ENCODE measurements at regions not wholly inside any gene's neighbourhood (a gene's known extent, or its start where the extent isn't known, plus 50 kb on each side); places are given as distances from the start of the nearest gene placed in this dataset.
"Not testable (repeated sequence)": the region's sequence is repeated elsewhere in the genome, so short reads cannot be mapped to it uniquely, and the experiment has no call there.

- no peak for DNase-seq (ENCODE audit: low read depth)
- Histone ChIP-seq H3K4me1 (ENCODE audit: control insufficient read depth, insufficient read depth, low read length) (no peaks in the 10 kb centered on the region), H3K9ac (ENCODE audit: low read length) (no peak overlapping the region), H3K27me3 (replicated peaks; ENCODE audit: control insufficient read depth, insufficient read depth, low read length) (no peaks in the 10 kb centered on the region), H3K9me3 (ENCODE audit: control insufficient read depth, low read length) (no peaks in the 10 kb centered on the region), H3K36me3 (ENCODE audit: control insufficient read depth, insufficient read depth, low read length, severe bottlenecking) (no peaks in the 10 kb centered on the region), H3K4me3 (ENCODE audit: low read length) (no peak overlapping the region)
These were observed 215.3 kb downstream of the ANKRD30B start for GRCh38 chr18:14963246-14963645.

GRCh38 chr18:14964002-14964401 lies 216.0 kb downstream of the ANKRD30B start:
- no peaks in the 10 kb centered on the region for H3K4me1 ChIP-seq (ENCODE audit: control insufficient read depth, insufficient read depth, low read length)
- no peak overlapping the region for H3K4me3 ChIP-seq (ENCODE audit: low read length)
- no peak overlapping the region for H3K9ac ChIP-seq (ENCODE audit: low read length)
- H3K9me3 ChIP-seq (ENCODE audit: control insufficient read depth, low read length) = no peaks in the 10 kb centered on the region
- H3K36me3 ChIP-seq (ENCODE audit: control insufficient read depth, insufficient read depth, low read length, severe bottlenecking) = no peaks in the 10 kb centered on the region
- DNase-seq (ENCODE audit: low read depth) = no peak
- H3K27me3 ChIP-seq (replicated peaks; ENCODE audit: control insufficient read depth, insufficient read depth, low read length) = no peaks in the 10 kb centered on the region

- no peaks in the 10 kb centered on the region for H3K4me1 ChIP-seq (ENCODE audit: control insufficient read depth, insufficient read depth, low read length)
- H3K27me3 ChIP-seq (replicated peaks; ENCODE audit: control insufficient read depth, insufficient read depth, low read length) = no peaks in the 10 kb centered on the region
- DNase-seq (ENCODE audit: low read depth) = no peak
- no peaks in the 10 kb centered on the region for H3K36me3 ChIP-seq (ENCODE audit: control insufficient read depth, insufficient read depth, low read length, severe bottlenecking)
- H3K9ac ChIP-seq (ENCODE audit: low read length) = no peak overlapping the region
- no peak overlapping the region for H3K4me3 ChIP-seq (ENCODE audit: low read length)
- no peaks in the 10 kb centered on the region for H3K9me3 ChIP-seq (ENCODE audit: control insufficient read depth, low read length)
These were observed 216.4 kb downstream of the ANKRD30B start for GRCh38 chr18:14964406-14964805.

- H3K27me3 ChIP-seq (replicated peaks; ENCODE audit: control insufficient read depth, insufficient read depth, low read length); H3K9me3 ChIP-seq (ENCODE audit: control insufficient read depth, low read length); H3K4me1 ChIP-seq (ENCODE audit: control insufficient read depth, insufficient read depth, low read length); H3K36me3 ChIP-seq (ENCODE audit: control insufficient read depth, insufficient read depth, low read length, severe bottlenecking); H3K4me3 ChIP-seq (ENCODE audit: low read length); H3K9ac ChIP-seq (ENCODE audit: low read length); DNase-seq (ENCODE audit: low read depth): not testable (repeated sequence)
These were observed 217.0 kb downstream of the ANKRD30B start for GRCh38 chr18:14964976-14965375.

GRCh38 chr18:14965553-14965952 lies 217.6 kb downstream of the ANKRD30B start:
- DNase-seq (ENCODE audit: low read depth) = no peak
- Histone ChIP-seq H3K36me3 (ENCODE audit: control insufficient read depth, insufficient read depth, low read length, severe bottlenecking) (no peaks in the 10 kb centered on the region), H3K27me3 (replicated peaks; ENCODE audit: control insufficient read depth, insufficient read depth, low read length) (no peaks in the 10 kb centered on the region), H3K9ac (ENCODE audit: low read length) (no peak overlapping the region), H3K4me1 (ENCODE audit: control insufficient read depth, insufficient read depth, low read length) (no peaks in the 10 kb centered on the region), H3K9me3 (ENCODE audit: control insufficient read depth, low read length) (no peaks in the 10 kb centered on the region), H3K4me3 (ENCODE audit: low read length) (no peak overlapping the region)

- not testable (repeated sequence) for H3K36me3 ChIP-seq (ENCODE audit: control insufficient read depth, insufficient read depth, low read length, severe bottlenecking); H3K27me3 ChIP-seq (replicated peaks; ENCODE audit: control insufficient read depth, insufficient read depth, low read length); H3K4me3 ChIP-seq (ENCODE audit: low read length); H3K9ac ChIP-seq (ENCODE audit: low read length); H3K9me3 ChIP-seq (ENCODE audit: control insufficient read depth, low read length); DNase-seq (ENCODE audit: low read depth)
- peaks cover 13% of the 10 kb centered on the region for H3K4me1 ChIP-seq (ENCODE audit: control insufficient read depth, insufficient read depth, low read length)
These were observed 219.3 kb downstream of the ANKRD30B start for GRCh38 chr18:14967246-14967645.

- H3K27me3 ChIP-seq (replicated peaks; ENCODE audit: control insufficient read depth, insufficient read depth, low read length) = no peaks in the 10 kb centered on the region
- no peak for DNase-seq (ENCODE audit: low read depth)
- H3K9me3 ChIP-seq (ENCODE audit: control insufficient read depth, low read length) = no peaks in the 10 kb centered on the region
- no peak overlapping the region for H3K4me3 ChIP-seq (ENCODE audit: low read length)
- H3K36me3 ChIP-seq (ENCODE audit: control insufficient read depth, insufficient read depth, low read length, severe bottlenecking) = no peaks in the 10 kb centered on the region
- H3K9ac ChIP-seq (ENCODE audit: low read length) = no peak overlapping the region
- peaks cover 17% of the 10 kb centered on the region for H3K4me1 ChIP-seq (ENCODE audit: control insufficient read depth, insufficient read depth, low read length)
These were observed 221.5 kb downstream of the ANKRD30B start for GRCh38 chr18:14969500-14969899.

GRCh38 chr18:14970027-14970426 lies 222.1 kb downstream of the ANKRD30B start:
- H3K4me3 ChIP-seq (ENCODE audit: low read length) = no peak overlapping the region
- no peaks in the 10 kb centered on the region for H3K27me3 ChIP-seq (replicated peaks; ENCODE audit: control insufficient read depth, insufficient read depth, low read length)
- H3K36me3 ChIP-seq (ENCODE audit: control insufficient read depth, insufficient read depth, low read length, severe bottlenecking) = no peaks in the 10 kb centered on the region
- no peak overlapping the region for H3K9ac ChIP-seq (ENCODE audit: low read length)
- DNase-seq (ENCODE audit: low read depth) = peak; percentile 0
- peaks cover 17% of the 10 kb centered on the region for H3K4me1 ChIP-seq (ENCODE audit: control insufficient read depth, insufficient read depth, low read length)
- no peaks in the 10 kb centered on the region for H3K9me3 ChIP-seq (ENCODE audit: control insufficient read depth, low read length)

- DNase-seq (ENCODE audit: low read depth) = no peak
- Histone ChIP-seq H3K4me3 (ENCODE audit: low read length) (no peak overlapping the region), H3K27me3 (replicated peaks; ENCODE audit: control insufficient read depth, insufficient read depth, low read length) (no peaks in the 10 kb centered on the region), H3K9ac (ENCODE audit: low read length) (no peak overlapping the region), H3K9me3 (ENCODE audit: control insufficient read depth, low read length) (no peaks in the 10 kb centered on the region), H3K36me3 (ENCODE audit: control insufficient read depth, insufficient read depth, low read length, severe bottlenecking) (no peaks in the 10 kb centered on the region), H3K4me1 (ENCODE audit: control insufficient read depth, insufficient read depth, low read length) (peaks cover 17% of the 10 kb centered on the region)
These were observed 223.7 kb downstream of the ANKRD30B start for GRCh38 chr18:14971461-14972185.

- not testable (repeated sequence) for H3K9ac ChIP-seq (ENCODE audit: low read length); H3K4me3 ChIP-seq (ENCODE audit: low read length); H3K36me3 ChIP-seq (ENCODE audit: control insufficient read depth, insufficient read depth, low read length, severe bottlenecking); H3K27me3 ChIP-seq (replicated peaks; ENCODE audit: control insufficient read depth, insufficient read depth, low read length); H3K9me3 ChIP-seq (ENCODE audit: control insufficient read depth, low read length); DNase-seq (ENCODE audit: low read depth)
- peaks cover 17% of the 10 kb centered on the region for H3K4me1 ChIP-seq (ENCODE audit: control insufficient read depth, insufficient read depth, low read length)
These were observed 225.4 kb downstream of the ANKRD30B start for GRCh38 chr18:14973421-14973820.

- H3K36me3 ChIP-seq (ENCODE audit: control insufficient read depth, insufficient read depth, low read length, severe bottlenecking) = no peaks in the 10 kb centered on the region
- H3K9ac ChIP-seq (ENCODE audit: low read length) = no peak overlapping the region
- no peaks in the 10 kb centered on the region for H3K27me3 ChIP-seq (replicated peaks; ENCODE audit: control insufficient read depth, insufficient read depth, low read length)
- peaks cover 17% of the 10 kb centered on the region for H3K4me1 ChIP-seq (ENCODE audit: control insufficient read depth, insufficient read depth, low read length)
- no peak for DNase-seq (ENCODE audit: low read depth)
- H3K4me3 ChIP-seq (ENCODE audit: low read length) = no peak overlapping the region
- no peaks in the 10 kb centered on the region for H3K9me3 ChIP-seq (ENCODE audit: control insufficient read depth, low read length)
These were observed 226.1 kb downstream of the ANKRD30B start for GRCh38 chr18:14974088-14974487.

- DNase-seq (ENCODE audit: low read depth) = no peak
- Histone ChIP-seq H3K9me3 (ENCODE audit: control insufficient read depth, low read length) (no peaks in the 10 kb centered on the region), H3K9ac (ENCODE audit: low read length) (no peak overlapping the region)
These were observed 226.6 kb downstream of the ANKRD30B start for GRCh38 chr18:14974576-14974975.

More at GRCh38 chr18:14974576-14974975, 226.6 kb downstream of the ANKRD30B start:
- Histone ChIP-seq H3K36me3 (ENCODE audit: control insufficient read depth, insufficient read depth, low read length, severe bottlenecking) (no peaks in the 10 kb centered on the region), H3K27me3 (replicated peaks; ENCODE audit: control insufficient read depth, insufficient read depth, low read length) (no peaks in the 10 kb centered on the region), H3K4me1 (ENCODE audit: control insufficient read depth, insufficient read depth, low read length) (peaks cover 17% of the 10 kb centered on the region), H3K4me3 (ENCODE audit: low read length) (no peak overlapping the region)
